Panc1 (cell line): ENCODE measurements at regions not wholly inside any gene's neighbourhood (a gene's known extent, or its start where the extent isn't known, plus 50 kb on each side); places are given as distances from the start of the nearest gene placed in this dataset.

Experiments
- ATAC-seq: fragments of 200-7000 bp; cut with Tn5 transposase; 2 replicates; pipeline ENCODE4 v1.9.1; 2020; ENCODE audit warnings: mild to moderate bottlenecking, moderate library complexity
- BruUV-seq: library from RNA; stranded (reverse); fragments of 400-500 nt; replicated peaks from 2 replicates; lab custom pipeline; 2021; lab: Mats Ljungman, UMichigan
- CTCF ChIA-PET: fragments of 300-600 bp; sonication (Branson Sonifier 250); formaldehyde crosslinking; loops from one replicate; lab custom pipeline; 2022; ENCODE audit warnings: antibody characterized with exemption; lab: Charles Lee
- POLR2A ChIA-PET: fragments of 300-600 bp; sonication (Branson Sonifier 250); formaldehyde crosslinking; loops from one replicate; lab custom pipeline; 2022; ENCODE audit warnings: antibody characterized with exemption; lab: Charles Lee
- DNase-seq: peaks from one replicate; pipeline ENCODE4 v3.0.0-alpha.2; 2010; ENCODE audit warnings: low read depth, low spot score
- H3K27ac ChIP-seq: 2 replicates; pipeline ENCODE4 v1.5.1; 2011; ENCODE audit warnings: mild to moderate bottlenecking, low read length, inconsistent platforms
- H3K27me3 ChIP-seq: fragments of 200-500 bp; sonication (Bioruptor generic); 2 replicates; pipeline ENCODE4 v1.6.0; 2014; ENCODE audit warnings: low read length, inconsistent platforms; ENCODE audit not compliant: control insufficient read depth, insufficient read depth
- H3K36me3 ChIP-seq: fragments of 200-500 bp; sonication (Bioruptor generic); 2 replicates; pipeline ENCODE4 v1.5.1; 2014; ENCODE audit warnings: inconsistent platforms, mild to moderate bottlenecking, low read length, moderate library complexity; ENCODE audit not compliant: control insufficient read depth, insufficient read depth
- H3K4me1 ChIP-seq: 2 replicates; pipeline ENCODE4 v1.5.1; 2011; ENCODE audit warnings: inconsistent platforms, mild to moderate bottlenecking, low read length, moderate library complexity; ENCODE audit not compliant: control insufficient read depth, insufficient read depth
- H3K4me3 ChIP-seq, 2 experiments: 2 replicates each; pipeline ENCODE4 v1.5.1; 2011 to 2012; ENCODE audit warnings: low read depth in 2 of 2, low read length in 2 of 2, mild to moderate bottlenecking in 2 of 2, inconsistent platforms in 1 of 2, moderate library complexity in 1 of 2
- H3K9me3 ChIP-seq: fragments of 200-500 bp; sonication (Bioruptor generic); 2 replicates; pipeline ENCODE4 v1.5.1; 2014; ENCODE audit warnings: low read depth, mild to moderate bottlenecking, inconsistent platforms, low read length, moderate library complexity; ENCODE audit not compliant: control insufficient read depth, insufficient read depth
- CTCF ChIP-seq: fragments of 450-650 bp; IDR thresholded peaks from 2 replicates; pipeline ENCODE4 v1.5.1; 2017; ENCODE audit warnings: mild to moderate bottlenecking
- POLR2AphosphoS5 ChIP-seq: IDR thresholded peaks from 2 replicates; pipeline ENCODE4 v1.6.1; 2012; ENCODE audit warnings: mild to moderate bottlenecking, low read depth, low read length, moderate library complexity
- REST ChIP-seq, 2 experiments: IDR thresholded peaks; 2 replicates each; pipeline ENCODE4 v1.6.1; 2011 to 2012; ENCODE audit warnings: low read depth in 2 of 2, control low read depth in 1 of 2, low read length in 1 of 2, mild to moderate bottlenecking in 1 of 2, moderate library complexity in 1 of 2; ENCODE audit not compliant: insufficient read depth in 1 of 2
- SIN3A ChIP-seq: IDR thresholded peaks from 2 replicates; pipeline ENCODE4 v1.6.1; 2012; ENCODE audit warnings: low read depth, mild to moderate bottlenecking, low read length, moderate library complexity, borderline replicate concordance; ENCODE audit not compliant: insufficient read depth
- TCF7L2 ChIP-seq: IDR thresholded peaks from 2 replicates; pipeline ENCODE4 v1.6.1; 2011; ENCODE audit warnings: mild to moderate bottlenecking, low read depth, low read length, inconsistent platforms
- in situ Hi-C: cut with HindIII; loops from 2 replicates; pipeline ENCODE4 v1.10.0; 2016; ENCODE audit warnings: low sequenced_read_pairs, low pct_unique_long_range_greater_than_20kb
- intact Hi-C: fragments of 100-400 bp; cut with micrococcal nuclease; formaldehyde crosslinking; loops from one replicate; pipeline ENCODE4 v1.10.0; 2022; ENCODE audit not compliant: unreplicated experiment

- ChIA-PET POLR2A (no interaction called here), CTCF (no interaction called here)
- in situ Hi-C loops (no loop called here), intact Hi-C loops (no loop called here)
- H3K27ac ChIP-seq = no peak overlapping the region
- ATAC-seq = no peak
- no peaks in the 10 kb centered on the region for H3K4me1 ChIP-seq
- no peak for DNase-seq
- H3K9me3 ChIP-seq = no peaks in the 10 kb centered on the region
- no TSS peak for BruUV-seq
- H3K36me3 ChIP-seq = no peaks in the 10 kb centered on the region
- no peak for TF ChIP-seq POLR2AphosphoS5
- no peak for TF ChIP-seq REST (IDR thresholded peaks at IDR 0.05; ENCODE audit: insufficient read depth in 1 of 2, low read depth in 2 of 2, low read length in 1 of 2)
- no peak for TF ChIP-seq TCF7L2
- H3K27me3 ChIP-seq = no peaks in the 10 kb centered on the region
- H3K4me3 ChIP-seq = no peak overlapping the region
These were observed 286.4 kb downstream of the RWDD3 start for GRCh38 chr1:95520390-95520789.

GRCh38 chr1:95532335-95532734 is 298.3 kb downstream of the RWDD3 start:
- intact Hi-C loops = no loop called here
- ATAC-seq (no peak), DNase-seq (no peak)
- CTCF ChIA-PET = no interaction called here
- Histone ChIP-seq H3K4me1 (no peaks in the 10 kb centered on the region), H3K4me3 (no peak overlapping the region), H3K27me3 (no peaks in the 10 kb centered on the region), H3K36me3 (no peaks in the 10 kb centered on the region), H3K9me3 (no peaks in the 10 kb centered on the region), H3K27ac (no peak overlapping the region)
- TF ChIP-seq TCF7L2 (no peak), CTCF (no peak), SIN3A (no peak), POLR2AphosphoS5 (no peak), REST (IDR thresholded peaks at IDR 0.05; ENCODE audit: insufficient read depth in 1 of 2, low read depth in 2 of 2, low read length in 1 of 2) (no peak)
- BruUV-seq = no TSS peak
- POLR2A ChIA-PET = no interaction called here
- in situ Hi-C loops = no loop called here
